AG04450 (cell line): ENCODE measurements at regions not wholly inside any gene's neighbourhood (a gene's known extent, or its start where the extent isn't known, plus 50 kb on each side); places are given as distances from the start of the nearest gene placed in this dataset.
"Not testable (repeated sequence)": the region's sequence is repeated elsewhere in the genome, so short reads cannot be mapped to it uniquely, and the experiment has no call there.

Experiments
- CTCF ChIA-PET: fragments of 300-600, 350-600 bp; formaldehyde crosslinking; extraction: SDS; loops from one replicate; lab custom pipeline; 2022; ENCODE audit warnings: antibody characterized with exemption, inconsistent platforms; lab: Charles Lee
- POLR2A ChIA-PET: fragments of 350-600 bp; formaldehyde crosslinking; extraction: SDS; loops from one replicate; lab custom pipeline; 2021; ENCODE audit warnings: antibody characterized with exemption, inconsistent platforms; lab: Yijun Ruan, JAX
- DNase-seq: peaks from one replicate; pipeline ENCODE4 v3.0.0-alpha.2; 2011; ENCODE audit warnings: low read depth, low spot score
- H3K27ac ChIP-seq: one replicate; pipeline ENCODE4 v1.5.1; 2012; ENCODE audit warnings: low read depth, low read length, control low read depth
- H3K27me3 ChIP-seq: one replicate; pipeline ENCODE4 v1.6.0; 2012; ENCODE audit warnings: low read length; ENCODE audit not compliant: control insufficient read depth, insufficient read depth
- H3K4me3 ChIP-seq: 2 replicates; pipeline ENCODE4 v1.5.1; 2011; ENCODE audit warnings: mild to moderate bottlenecking, low read depth, low read length, control low read depth
- H3K9me3 ChIP-seq: 2 replicates; pipeline ENCODE4 v1.5.1; 2012; ENCODE audit warnings: low read length; ENCODE audit not compliant: control insufficient read depth, insufficient read depth
- TF ChIP-seq, protein P1 (sequence below): IDR thresholded peaks from 2 replicates; pipeline ENCODE4 v1.5.1; 2011; ENCODE audit warnings: low read depth, low read length, control low read depth, inconsistent platforms

DNA sequence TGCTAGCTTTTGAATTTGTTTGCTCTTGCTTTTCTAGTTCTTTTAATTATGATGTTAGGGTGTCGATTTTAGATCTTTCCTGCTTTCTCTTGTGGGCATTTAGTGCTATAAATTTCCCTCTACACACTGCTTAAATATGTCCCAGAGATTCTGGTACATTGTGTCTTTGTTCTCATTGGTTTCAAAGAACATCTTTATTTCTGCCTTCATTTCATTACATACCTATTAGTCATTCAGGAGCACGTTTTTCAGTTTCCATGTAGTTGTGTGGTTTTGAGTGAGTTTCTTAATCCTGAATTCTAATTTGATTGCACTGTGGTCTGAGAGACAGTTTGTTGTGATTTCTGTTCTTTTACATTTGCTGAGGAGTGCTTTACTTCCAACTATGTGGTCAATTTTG is 51.2 kb upstream of the MB21D2 start:
- POLR2A ChIA-PET, H3K27ac ChIP-seq, H3K9me3 ChIP-seq, H3K4me3 ChIP-seq, H3K27me3 ChIP-seq, DNase-seq: not testable (repeated sequence)
- CTCF ChIA-PET = interaction anchor here (1.0 kb wide), 1 partner anchor 156 kb away, joined by 4 read pairs; no protein-coding TSS in a partner anchor

DNA sequence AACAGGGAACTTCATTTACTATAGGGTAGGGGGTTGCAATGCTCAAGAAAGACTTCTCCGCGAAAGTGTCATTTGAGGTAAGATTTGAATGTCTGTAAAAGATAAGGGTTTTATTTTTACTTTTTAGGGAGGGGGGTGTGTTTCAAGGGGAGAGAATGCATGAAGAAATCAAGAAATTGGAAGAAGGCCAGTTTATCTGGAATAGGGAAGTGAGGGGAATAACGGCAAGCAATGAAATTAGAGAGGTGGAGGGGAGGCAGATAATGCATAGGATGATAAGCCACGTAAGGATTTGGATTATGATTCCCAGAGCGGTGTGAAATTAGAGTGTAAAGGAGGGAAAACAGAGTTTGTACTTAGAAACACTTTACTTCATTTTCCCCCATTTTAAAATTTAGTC is 63.0 kb upstream of the MB21D2 start:
- Histone ChIP-seq H3K4me3 (no peak overlapping the region), H3K27ac (no peak overlapping the region), H3K27me3 (no peaks in the 10 kb centered on the region), H3K9me3 (no peaks in the 10 kb centered on the region)
- POLR2A ChIA-PET = no interaction called here
- TF ChIP-seq, protein P1, sequence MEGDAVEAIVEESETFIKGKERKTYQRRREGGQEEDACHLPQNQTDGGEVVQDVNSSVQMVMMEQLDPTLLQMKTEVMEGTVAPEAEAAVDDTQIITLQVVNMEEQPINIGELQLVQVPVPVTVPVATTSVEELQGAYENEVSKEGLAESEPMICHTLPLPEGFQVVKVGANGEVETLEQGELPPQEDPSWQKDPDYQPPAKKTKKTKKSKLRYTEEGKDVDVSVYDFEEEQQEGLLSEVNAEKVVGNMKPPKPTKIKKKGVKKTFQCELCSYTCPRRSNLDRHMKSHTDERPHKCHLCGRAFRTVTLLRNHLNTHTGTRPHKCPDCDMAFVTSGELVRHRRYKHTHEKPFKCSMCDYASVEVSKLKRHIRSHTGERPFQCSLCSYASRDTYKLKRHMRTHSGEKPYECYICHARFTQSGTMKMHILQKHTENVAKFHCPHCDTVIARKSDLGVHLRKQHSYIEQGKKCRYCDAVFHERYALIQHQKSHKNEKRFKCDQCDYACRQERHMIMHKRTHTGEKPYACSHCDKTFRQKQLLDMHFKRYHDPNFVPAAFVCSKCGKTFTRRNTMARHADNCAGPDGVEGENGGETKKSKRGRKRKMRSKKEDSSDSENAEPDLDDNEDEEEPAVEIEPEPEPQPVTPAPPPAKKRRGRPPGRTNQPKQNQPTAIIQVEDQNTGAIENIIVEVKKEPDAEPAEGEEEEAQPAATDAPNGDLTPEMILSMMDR = no peak
- no peak for DNase-seq
- CTCF ChIA-PET = no interaction called here

DNA sequence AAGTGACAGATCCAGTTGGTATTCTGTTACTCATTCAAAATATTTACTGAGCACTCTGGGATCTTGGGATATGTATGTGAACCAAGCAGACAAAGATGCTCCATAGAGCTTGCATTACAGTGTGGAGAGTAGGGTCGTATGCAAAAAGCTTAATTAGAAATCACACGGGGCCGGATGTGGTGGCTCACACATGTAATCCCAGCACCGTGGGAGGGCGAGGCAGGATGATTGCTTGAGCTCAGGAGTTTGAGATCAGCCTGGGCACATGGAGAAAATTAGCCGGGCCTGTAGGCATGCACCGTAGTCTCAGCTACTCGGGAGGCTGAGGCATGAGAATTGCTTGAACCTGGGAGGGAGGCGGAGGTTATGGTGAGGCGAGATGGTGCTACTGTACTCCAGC is 68.7 kb upstream of the MB21D2 start:
- no peaks in the 10 kb centered on the region for H3K9me3 ChIP-seq
- ChIA-PET POLR2A (no interaction called here), CTCF (no interaction called here)
- no peak overlapping the region for H3K27ac ChIP-seq
- TF ChIP-seq, protein P1 = no peak
- H3K27me3 ChIP-seq = no peaks in the 10 kb centered on the region
- no peak overlapping the region for H3K4me3 ChIP-seq
- DNase-seq = no peak

DNA sequence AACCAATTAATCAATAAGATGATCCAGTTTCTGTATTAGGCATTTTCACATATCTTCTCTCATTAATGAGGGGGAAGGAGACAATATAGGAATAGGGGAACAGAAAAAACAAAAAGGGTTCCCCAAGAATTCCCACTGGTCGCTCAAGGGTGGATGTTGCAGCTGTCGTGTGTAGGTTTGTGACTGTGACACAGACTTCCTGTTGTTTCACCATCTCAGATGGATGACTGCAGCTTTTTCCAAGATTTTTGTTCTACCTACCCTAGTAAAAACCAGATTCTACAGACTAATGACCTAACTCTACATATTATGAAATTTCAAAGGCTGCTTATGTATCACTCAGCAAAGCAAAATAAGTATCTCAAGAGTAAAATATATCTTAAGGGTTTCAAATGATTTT is 73.7 kb upstream of the MB21D2 start:
- ChIA-PET POLR2A (no interaction called here), CTCF (no interaction called here)
- TF ChIP-seq, protein P1 = no peak
- no peak overlapping the region for H3K27ac ChIP-seq
- no peaks in the 10 kb centered on the region for H3K9me3 ChIP-seq
- no peak overlapping the region for H3K4me3 ChIP-seq
- no peaks in the 10 kb centered on the region for H3K27me3 ChIP-seq
- no peak for DNase-seq

DNA sequence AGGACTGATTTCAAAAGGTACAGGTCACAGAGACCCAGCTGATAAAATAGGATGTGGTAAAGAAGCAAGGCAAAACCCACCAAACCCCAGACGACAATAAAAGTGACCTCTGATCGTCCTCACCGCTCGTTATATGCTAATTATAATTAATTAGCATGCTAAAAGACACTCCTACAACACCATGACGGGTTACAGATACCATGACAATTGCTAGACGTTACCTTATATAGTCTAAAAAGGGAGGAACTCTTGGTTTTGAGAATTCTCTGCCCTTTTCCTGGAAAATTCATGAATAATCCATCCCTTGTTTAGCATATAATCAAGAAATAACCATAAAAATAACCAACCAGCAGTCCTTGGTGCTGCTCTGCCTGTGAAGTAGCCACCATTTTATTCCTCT is 74.7 kb upstream of the MB21D2 start:
- POLR2A ChIA-PET = no interaction called here
- TF ChIP-seq, protein P1 = no peak
- H3K9me3 ChIP-seq = no peaks in the 10 kb centered on the region
- no peak for DNase-seq
- CTCF ChIA-PET = interaction anchor here (2.0 to 2.4 kb wide), 2 partner anchors 49 to 179 kb away, joined by 7 to 8 read pairs; no protein-coding TSS in a partner anchor
- no peaks in the 10 kb centered on the region for H3K27me3 ChIP-seq
- H3K27ac ChIP-seq = no peak overlapping the region
- H3K4me3 ChIP-seq = no peak overlapping the region

DNA sequence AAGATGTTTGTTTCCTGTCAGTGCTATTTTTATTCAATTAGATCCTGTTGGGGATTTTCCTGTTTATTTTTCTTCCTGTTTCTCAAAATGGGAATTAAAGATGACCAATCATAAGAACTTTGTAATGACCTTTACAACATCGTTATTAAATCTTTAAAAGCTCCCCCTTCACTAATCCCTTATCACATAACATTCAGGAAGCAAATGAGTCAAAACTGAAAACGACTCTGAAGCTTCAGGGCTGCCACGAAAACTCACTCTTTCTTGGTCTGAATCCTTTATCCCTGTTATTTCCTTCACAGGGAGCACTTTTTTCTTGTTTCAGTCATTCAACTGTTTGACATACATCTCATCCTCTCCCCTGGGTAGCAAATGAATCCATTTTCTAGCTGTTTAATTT is 75.8 kb upstream of the MB21D2 start:
- CTCF ChIA-PET = interaction anchor here (1.4 to 2.4 kb wide), 3 partner anchors 48 to 180 kb away, joined by 4 to 8 read pairs (median 7); no protein-coding TSS in a partner anchor
- Histone ChIP-seq H3K27me3 (no peaks in the 10 kb centered on the region), H3K9me3 (no peaks in the 10 kb centered on the region), H3K4me3 (no peak overlapping the region), H3K27ac (no peak overlapping the region)
- POLR2A ChIA-PET = no interaction called here
- no peak for DNase-seq
- TF ChIP-seq, protein P1 = no peak

DNA sequence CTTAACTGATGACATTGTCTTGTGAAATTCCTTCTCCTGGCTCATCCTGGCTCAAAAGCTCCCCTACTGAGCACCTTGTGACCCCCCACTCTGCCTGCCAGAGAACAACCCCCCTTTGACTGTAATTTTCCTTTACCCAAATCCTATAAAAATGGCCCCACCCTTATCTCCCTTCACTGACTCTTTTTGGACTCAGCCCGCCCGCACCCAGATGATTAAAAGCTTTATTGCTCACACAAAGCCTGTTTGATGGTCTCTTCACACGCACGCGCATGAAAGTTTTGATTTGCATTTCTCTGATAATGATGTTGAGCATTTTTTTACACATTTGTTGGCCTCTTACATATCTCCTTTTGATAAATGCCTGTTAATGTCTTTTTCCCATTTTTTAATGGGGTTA is 83.5 kb upstream of the MB21D2 start:
- H3K27me3 ChIP-seq, DNase-seq, H3K27ac ChIP-seq, POLR2A ChIA-PET, H3K9me3 ChIP-seq, H3K4me3 ChIP-seq: not testable (repeated sequence)
- CTCF ChIA-PET = interaction anchor here (0.9 kb wide), 1 partner anchor 188 kb away, joined by 3 read pairs; no protein-coding TSS in a partner anchor

DNA sequence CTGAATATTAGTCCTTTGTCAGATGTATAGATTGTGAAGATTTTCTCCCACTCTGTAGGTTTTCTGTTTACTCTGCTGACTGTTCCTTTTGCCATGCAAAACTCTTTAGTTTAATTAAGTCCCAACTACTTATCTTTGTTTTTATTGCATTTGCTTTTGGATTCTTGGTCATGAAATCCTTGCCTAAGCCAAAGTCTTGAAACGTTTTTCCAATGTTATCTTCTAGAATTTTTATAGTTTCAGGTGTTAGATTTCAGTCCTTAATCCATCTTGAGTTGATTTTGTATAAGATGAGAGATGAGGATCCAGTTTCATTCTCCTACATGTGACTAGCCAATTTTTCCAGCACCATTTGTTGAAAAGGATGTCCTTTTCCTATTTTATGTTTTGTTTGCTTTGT is 86.0 kb upstream of the MB21D2 start:
- POLR2A ChIA-PET, H3K9me3 ChIP-seq, CTCF ChIA-PET, H3K4me3 ChIP-seq, H3K27ac ChIP-seq, H3K27me3 ChIP-seq, DNase-seq: not testable (repeated sequence)
